ENCODE measurements at regions not wholly inside any gene's neighbourhood (a gene's known extent, or its start where the extent isn't known, plus 50 kb on each side); places are given as distances from the start of the nearest gene placed in this dataset.

- WGBS, result 69% methylated on average over 1 of the region's 1 CpG
- ATAC-seq (no peak), DNase-seq (no peak)
- Histone ChIP-seq H3K27me3 (ENCODE audit: control insufficient read depth, insufficient read depth) (no peaks in the 10 kb centered on the region), H3K9me3 (ENCODE audit: control insufficient read depth, low read length) (no peaks in the 10 kb centered on the region), H3K27ac (ENCODE audit: low read length) (no peak overlapping the region), H3K4me1 (ENCODE audit: control insufficient read depth, insufficient read depth, low read length) (no peaks in the 10 kb centered on the region), H3K4me3 (ENCODE audit: low read length) (no peak overlapping the region)
- intact Hi-C loops (cut with DNase I), result no loop called here
Measured at GRCh38 chr18:40754477-40754876, 1200.6 kb upstream of the PIK3C3 start.

GRCh38 chr18:40752316-40752715 lies 1202.7 kb upstream of the PIK3C3 start:
- intact Hi-C loops (cut with DNase I), result no loop called here
- Histone ChIP-seq H3K4me1 (ENCODE audit: control insufficient read depth, insufficient read depth, low read length) (no peaks in the 10 kb centered on the region), H3K27ac (ENCODE audit: low read length) (no peak overlapping the region), H3K27me3 (ENCODE audit: control insufficient read depth, insufficient read depth) (no peaks in the 10 kb centered on the region), H3K4me3 (ENCODE audit: low read length) (no peak overlapping the region), H3K9me3 (ENCODE audit: control insufficient read depth, low read length) (no peaks in the 10 kb centered on the region)
- 68% methylated on average over 4 of the region's 4 CpGs for WGBS
- ATAC-seq (no peak), DNase-seq (no peak)

GRCh38 chr18:40751186-40751585 lies 1203.8 kb upstream of the PIK3C3 start:
- intact Hi-C loops (cut with DNase I), result no loop called here
- ATAC-seq (no peak), DNase-seq (no peak)
- H3K4me1 ChIP-seq (ENCODE audit: control insufficient read depth, insufficient read depth, low read length), result no peaks in the 10 kb centered on the region
- no peak overlapping the region for H3K27ac ChIP-seq (ENCODE audit: low read length)
- no peak overlapping the region for H3K4me3 ChIP-seq (ENCODE audit: low read length)
- H3K27me3 ChIP-seq (ENCODE audit: control insufficient read depth, insufficient read depth), result no peaks in the 10 kb centered on the region
- 75% methylated on average over 2 of the region's 2 CpGs for WGBS
- H3K9me3 ChIP-seq (ENCODE audit: control insufficient read depth, low read length), result no peaks in the 10 kb centered on the region

GRCh38 chr18:40739029-40739428 lies 1216.0 kb upstream of the PIK3C3 start:
- no peaks in the 10 kb centered on the region for H3K9me3 ChIP-seq (ENCODE audit: control insufficient read depth, low read length)
- WGBS, result 76% methylated on average over 1 of the region's 1 CpG
- H3K27me3 ChIP-seq (ENCODE audit: control insufficient read depth, insufficient read depth), result no peaks in the 10 kb centered on the region
- H3K4me3 ChIP-seq (ENCODE audit: low read length), result no peak overlapping the region
- H3K4me1 ChIP-seq (ENCODE audit: control insufficient read depth, insufficient read depth, low read length), result no peaks in the 10 kb centered on the region
- no peak for ATAC-seq
- no peak for DNase-seq
- intact Hi-C loops (cut with DNase I), result no loop called here
- no peak overlapping the region for H3K27ac ChIP-seq (ENCODE audit: low read length)

GRCh38 chr18:40738321-40738880 lies 1216.6 kb upstream of the PIK3C3 start:
- 71% methylated on average over 4 of the region's 4 CpGs for WGBS
- ATAC-seq (no peak), DNase-seq (no peak)
- H3K27me3 ChIP-seq (ENCODE audit: control insufficient read depth, insufficient read depth), result no peaks in the 10 kb centered on the region
- H3K4me1 ChIP-seq (ENCODE audit: control insufficient read depth, insufficient read depth, low read length), result no peaks in the 10 kb centered on the region
- intact Hi-C loops (cut with DNase I), result no loop called here
- no peak overlapping the region for H3K27ac ChIP-seq (ENCODE audit: low read length)
- no peak overlapping the region for H3K4me3 ChIP-seq (ENCODE audit: low read length)
- no peaks in the 10 kb centered on the region for H3K9me3 ChIP-seq (ENCODE audit: control insufficient read depth, low read length)

- Histone ChIP-seq H3K9me3 (ENCODE audit: control insufficient read depth, low read length) (no peaks in the 10 kb centered on the region), H3K4me1 (ENCODE audit: control insufficient read depth, insufficient read depth, low read length) (no peaks in the 10 kb centered on the region), H3K27ac (ENCODE audit: low read length) (no peak overlapping the region), H3K4me3 (ENCODE audit: low read length) (no peak overlapping the region), H3K27me3 (ENCODE audit: control insufficient read depth, insufficient read depth) (no peaks in the 10 kb centered on the region)
- DNase-seq (no peak), ATAC-seq (no peak)
- intact Hi-C loops (cut with DNase I), result no loop called here
Measured at GRCh38 chr18:40708726-40709125, 1246.3 kb upstream of the PIK3C3 start.

- ATAC-seq, result no peak
- 68% methylated on average over 1 of the region's 1 CpG for WGBS
- Histone ChIP-seq H3K4me3 (ENCODE audit: low read length) (no peak overlapping the region), H3K27ac (ENCODE audit: low read length) (no peak overlapping the region), H3K9me3 (ENCODE audit: control insufficient read depth, low read length) (no peaks in the 10 kb centered on the region), H3K4me1 (ENCODE audit: control insufficient read depth, insufficient read depth, low read length) (no peaks in the 10 kb centered on the region), H3K27me3 (ENCODE audit: control insufficient read depth, insufficient read depth) (no peaks in the 10 kb centered on the region)
- intact Hi-C loops (cut with DNase I), result no loop called here
- DNase-seq, result no peak
Measured at GRCh38 chr18:40707797-40708196, 1247.2 kb upstream of the PIK3C3 start.

GRCh38 chr18:40698129-40698528 lies 1256.9 kb upstream of the PIK3C3 start:
- ATAC-seq, result no peak

GRCh38 chr18:40695526-40695925 lies 1259.5 kb upstream of the PIK3C3 start:
- intact Hi-C loops (cut with DNase I), result no loop called here
- no peak for DNase-seq
- Histone ChIP-seq H3K27ac (ENCODE audit: low read length) (no peak overlapping the region), H3K4me3 (ENCODE audit: low read length) (no peak overlapping the region), H3K27me3 (ENCODE audit: control insufficient read depth, insufficient read depth) (no peaks in the 10 kb centered on the region), H3K4me1 (ENCODE audit: control insufficient read depth, insufficient read depth, low read length) (no peaks in the 10 kb centered on the region), H3K9me3 (ENCODE audit: control insufficient read depth, low read length) (no peaks in the 10 kb centered on the region)
- WGBS, result 78% methylated on average over 1 of the region's 1 CpG
- ATAC-seq, result no peak

More at GRCh38 chr18:40698129-40698528, 1256.9 kb upstream of the PIK3C3 start:
- intact Hi-C loops (cut with DNase I), result no loop called here
- no peaks in the 10 kb centered on the region for H3K4me1 ChIP-seq (ENCODE audit: control insufficient read depth, insufficient read depth, low read length)
- no peak overlapping the region for H3K4me3 ChIP-seq (ENCODE audit: low read length)
- no peak overlapping the region for H3K27ac ChIP-seq (ENCODE audit: low read length)
- peak in 1 of 3 donors; percentile 5 for DNase-seq
- H3K27me3 ChIP-seq (ENCODE audit: control insufficient read depth, insufficient read depth), result no peaks in the 10 kb centered on the region
- H3K9me3 ChIP-seq (ENCODE audit: control insufficient read depth, low read length), result no peaks in the 10 kb centered on the region

GRCh38 chr18:40692871-40693270 lies 1262.2 kb upstream of the PIK3C3 start:
- Histone ChIP-seq H3K27me3 (ENCODE audit: control insufficient read depth, insufficient read depth) (no peaks in the 10 kb centered on the region), H3K4me3 (ENCODE audit: low read length) (no peak overlapping the region), H3K27ac (ENCODE audit: low read length) (no peak overlapping the region), H3K4me1 (ENCODE audit: control insufficient read depth, insufficient read depth, low read length) (no peaks in the 10 kb centered on the region), H3K9me3 (ENCODE audit: control insufficient read depth, low read length) (no peaks in the 10 kb centered on the region)
- ATAC-seq, result no peak
- 70% methylated on average over 3 of the region's 3 CpGs for WGBS
- DNase-seq, result no peak
- intact Hi-C loops (cut with DNase I), result no loop called here

- intact Hi-C loops (cut with DNase I), result no loop called here
- Histone ChIP-seq H3K27ac (ENCODE audit: low read length) (no peak overlapping the region), H3K27me3 (ENCODE audit: control insufficient read depth, insufficient read depth) (no peaks in the 10 kb centered on the region), H3K4me3 (ENCODE audit: low read length) (no peak overlapping the region), H3K4me1 (ENCODE audit: control insufficient read depth, insufficient read depth, low read length) (no peaks in the 10 kb centered on the region), H3K9me3 (ENCODE audit: control insufficient read depth, low read length) (no peaks in the 10 kb centered on the region)
- DNase-seq (no peak), ATAC-seq (no peak)
- 63% methylated on average over 2 of the region's 2 CpGs for WGBS
Measured at GRCh38 chr18:40690062-40690461, 1265.0 kb upstream of the PIK3C3 start.

- intact Hi-C loops (cut with DNase I), result no loop called here
- Histone ChIP-seq H3K27ac (ENCODE audit: low read length) (no peak overlapping the region), H3K9me3 (ENCODE audit: control insufficient read depth, low read length) (no peaks in the 10 kb centered on the region), H3K4me3 (ENCODE audit: low read length) (no peak overlapping the region), H3K27me3 (ENCODE audit: control insufficient read depth, insufficient read depth) (no peaks in the 10 kb centered on the region), H3K4me1 (ENCODE audit: control insufficient read depth, insufficient read depth, low read length) (no peaks in the 10 kb centered on the region)
- DNase-seq, result no peak
- 65% methylated on average over 2 of the region's 2 CpGs for WGBS
- no peak for ATAC-seq
Measured at GRCh38 chr18:40687399-40687798, 1267.6 kb upstream of the PIK3C3 start.
